GM12891 (cell line): ENCODE measurements at regions not wholly inside any gene's neighbourhood (a gene's known extent, or its start where the extent isn't known, plus 50 kb on each side); places are given as distances from the start of the nearest gene placed in this dataset.

ENCODE experiments used
- POLR2A ChIP-seq: IDR thresholded peaks from 2 replicates; pipeline ENCODE4 v1.6.1; 2011; ENCODE audit warnings: low read depth, low read length, control low read depth
- POU2F2 ChIP-seq: IDR thresholded peaks from 2 replicates; pipeline ENCODE4 v1.6.1; 2011; ENCODE audit warnings: low read depth, mild to moderate bottlenecking, control low read depth, low read length, moderate library complexity

- TF ChIP-seq POLR2A (no peak), POU2F2 (no peak)
These were observed 78.8 kb downstream of the ZNF726 start for GRCh38 chr19:23993440-23993839.
